ENCODE measurements at regions not wholly inside any gene's neighbourhood (a gene's known extent, or its start where the extent isn't known, plus 50 kb on each side); places are given as distances from the start of the nearest gene placed in this dataset.

GRCh38 chr2:22992441-22992840, 392.5 kb upstream of the KLHL29 start:
- Histone ChIP-seq H3K27me3 (ENCODE audit: control insufficient read depth, insufficient read depth, low read length) (no peaks in the 10 kb centered on the region), H3K9ac (ENCODE audit: insufficient read depth, low read length) (no peak overlapping the region), H4K20me1 (ENCODE audit: control insufficient read depth, extremely low read depth, insufficient read depth, low read length) (no peaks in the 10 kb centered on the region), H3K9me3 (ENCODE audit: control insufficient read depth, insufficient read depth, low read depth, low read length) (no peaks in the 10 kb centered on the region), H3K4me2 (ENCODE audit: extremely low read depth, insufficient read depth, low read length) (no peak overlapping the region), H3K4me3 (replicated peaks in 1 of 4; ENCODE audit: control extremely low read depth in 1 of 4, insufficient read depth in 1 of 4, low read depth in 3 of 4, low read length in 4 of 4) (no peak overlapping the region), H2AFZ (ENCODE audit: low read length) (no peak overlapping the region), H3K4me1 (ENCODE audit: control insufficient read depth, extremely low read depth, insufficient read depth, low read length) (no peaks in the 10 kb centered on the region), H3K27ac (ENCODE audit: insufficient read depth, low read length) (no peak overlapping the region), H3K36me3 (ENCODE audit: control insufficient read depth, insufficient read depth, low read length) (no peaks in the 10 kb centered on the region), H3K79me2 (ENCODE audit: control insufficient read depth, insufficient read depth, low read length) (no peaks in the 10 kb centered on the region)
- no peak for TF ChIP-seq CTCF (conservative IDR thresholded peaks at IDR 0.05 in 1 of 2, IDR thresholded peaks at IDR 0.05 in 1 of 2; ENCODE audit: low read depth in 1 of 2, low read length in 2 of 2)
- no peak for TF ChIP-seq EZH2 (IDR thresholded peaks at IDR 0.05; ENCODE audit: low read length, missing control alignments)
- DNase-seq (ENCODE audit: low read depth in 2 of 2) = no peak

- Histone ChIP-seq H3K27me3 (ENCODE audit: control insufficient read depth, insufficient read depth, low read length) (no peaks in the 10 kb centered on the region), H3K9ac (ENCODE audit: insufficient read depth, low read length) (no peak overlapping the region), H3K79me2 (ENCODE audit: control insufficient read depth, insufficient read depth, low read length) (no peaks in the 10 kb centered on the region), H3K9me3 (ENCODE audit: control insufficient read depth, insufficient read depth, low read depth, low read length) (no peaks in the 10 kb centered on the region), H3K4me1 (ENCODE audit: control insufficient read depth, extremely low read depth, insufficient read depth, low read length) (no peaks in the 10 kb centered on the region), H3K27ac (ENCODE audit: insufficient read depth, low read length) (no peak overlapping the region), H4K20me1 (ENCODE audit: control insufficient read depth, extremely low read depth, insufficient read depth, low read length) (no peaks in the 10 kb centered on the region), H3K36me3 (ENCODE audit: control insufficient read depth, insufficient read depth, low read length) (no peaks in the 10 kb centered on the region), H3K4me2 (ENCODE audit: extremely low read depth, insufficient read depth, low read length) (no peak overlapping the region), H2AFZ (ENCODE audit: low read length) (no peak overlapping the region), H3K4me3 (replicated peaks in 1 of 4; ENCODE audit: control extremely low read depth in 1 of 4, insufficient read depth in 1 of 4, low read depth in 3 of 4, low read length in 4 of 4) (no peak overlapping the region)
- TF ChIP-seq CTCF (conservative IDR thresholded peaks at IDR 0.05 in 1 of 2, IDR thresholded peaks at IDR 0.05 in 1 of 2; ENCODE audit: low read depth in 1 of 2, low read length in 2 of 2) = no peak
- TF ChIP-seq EZH2 (IDR thresholded peaks at IDR 0.05; ENCODE audit: low read length, missing control alignments) = no peak
- DNase-seq (ENCODE audit: low read depth in 2 of 2) = no peak
Observed at GRCh38 chr2:22993250-22993649, 391.7 kb upstream of the KLHL29 start.

- no peaks in the 10 kb centered on the region for H4K20me1 ChIP-seq (ENCODE audit: control insufficient read depth, extremely low read depth, insufficient read depth, low read length)
- no peak overlapping the region for H3K27ac ChIP-seq (ENCODE audit: insufficient read depth, low read length)
- no peaks in the 10 kb centered on the region for H3K36me3 ChIP-seq (ENCODE audit: control insufficient read depth, insufficient read depth, low read length)
- H3K4me2 ChIP-seq (ENCODE audit: extremely low read depth, insufficient read depth, low read length) = no peak overlapping the region
- no peak overlapping the region for H3K9ac ChIP-seq (ENCODE audit: insufficient read depth, low read length)
- TF ChIP-seq EZH2 (IDR thresholded peaks at IDR 0.05; ENCODE audit: low read length, missing control alignments) (no peak), CTCF (conservative IDR thresholded peaks at IDR 0.05 in 1 of 2, IDR thresholded peaks at IDR 0.05 in 1 of 2; ENCODE audit: low read depth in 1 of 2, low read length in 2 of 2) (no peak)
- no peak overlapping the region for H2AFZ ChIP-seq (ENCODE audit: low read length)
- no peak for DNase-seq (ENCODE audit: low read depth in 2 of 2)
- no peak overlapping the region for H3K4me3 ChIP-seq (replicated peaks in 1 of 4; ENCODE audit: control extremely low read depth in 1 of 4, insufficient read depth in 1 of 4, low read depth in 3 of 4, low read length in 4 of 4)
- H3K9me3 ChIP-seq (ENCODE audit: control insufficient read depth, insufficient read depth, low read depth, low read length) = no peaks in the 10 kb centered on the region
- H3K4me1 ChIP-seq (ENCODE audit: control insufficient read depth, extremely low read depth, insufficient read depth, low read length) = no peaks in the 10 kb centered on the region
- no peaks in the 10 kb centered on the region for H3K27me3 ChIP-seq (ENCODE audit: control insufficient read depth, insufficient read depth, low read length)
- no peaks in the 10 kb centered on the region for H3K79me2 ChIP-seq (ENCODE audit: control insufficient read depth, insufficient read depth, low read length)
Observed at GRCh38 chr2:22995576-22995975, 389.4 kb upstream of the KLHL29 start.
